ENCODE measurements at regions not wholly inside any gene's neighbourhood (a gene's known extent, or its start where the extent isn't known, plus 50 kb on each side); places are given as distances from the start of the nearest gene placed in this dataset.
"Not testable (repeated sequence)": the region's sequence is repeated elsewhere in the genome, so short reads cannot be mapped to it uniquely, and the experiment has no call there.

DNA sequence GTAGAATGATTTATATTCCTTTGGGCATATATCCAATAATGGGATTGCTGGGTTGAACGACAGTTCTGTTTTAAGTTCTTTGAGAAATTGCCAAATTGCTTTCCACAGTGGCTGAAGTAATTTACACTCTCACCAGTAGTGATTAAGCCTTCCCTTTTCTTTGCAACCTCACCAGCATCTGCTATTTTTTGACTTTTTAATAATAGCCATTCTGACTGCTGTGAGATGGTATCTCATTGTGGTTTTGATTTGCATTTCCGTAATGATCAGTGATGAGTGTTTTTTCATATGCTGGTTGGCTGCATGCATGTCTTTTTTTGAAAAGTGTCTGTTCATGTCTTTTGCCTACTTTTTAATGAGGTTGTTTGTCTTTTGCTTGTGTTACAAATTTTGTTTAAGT lies 233.8 kb downstream of the SNX19 start:
- in situ Hi-C loops (cut with HindIII; ENCODE audit: low pct_unique_long_range_greater_than_20kb, low sequenced_read_pairs); DNase-seq (ENCODE audit: low read depth): not testable (repeated sequence)

DNA sequence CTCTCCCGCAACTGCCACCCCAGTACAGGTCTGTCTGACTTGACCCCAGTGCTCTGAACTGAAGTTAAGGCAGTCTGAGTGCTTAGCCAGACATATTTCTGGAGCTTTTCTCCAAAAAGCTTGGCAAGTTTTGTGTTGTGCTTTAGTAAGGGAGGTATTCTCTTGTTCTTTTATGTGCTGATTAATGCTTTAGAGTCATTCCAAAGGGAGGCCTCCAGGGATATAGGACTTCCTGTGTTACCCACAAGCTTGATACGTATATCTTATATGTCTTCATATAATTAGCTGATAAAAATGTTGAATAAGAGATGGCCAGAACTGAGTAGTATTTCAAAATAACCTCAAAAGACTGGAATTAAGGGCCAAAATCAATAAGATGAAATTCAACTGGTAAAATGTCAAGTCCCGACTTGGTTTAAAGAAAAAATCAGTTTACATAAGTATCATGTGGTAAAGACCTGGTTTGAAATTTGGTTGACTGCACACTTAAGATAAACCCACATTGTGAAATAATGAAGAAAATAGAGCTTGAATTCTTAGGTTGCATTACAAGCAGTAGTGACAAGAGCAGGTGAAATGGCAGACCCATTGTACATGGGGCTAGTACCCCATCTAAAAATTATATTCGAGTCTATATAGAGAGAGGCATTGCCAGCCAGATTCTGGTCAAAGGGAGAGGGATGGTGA lies 226.9 kb downstream of the SNX19 start:
- in situ Hi-C loops (cut with HindIII; ENCODE audit: low pct_unique_long_range_greater_than_20kb, low sequenced_read_pairs): no loop called here
- no peak for DNase-seq (ENCODE audit: low read depth)

DNA sequence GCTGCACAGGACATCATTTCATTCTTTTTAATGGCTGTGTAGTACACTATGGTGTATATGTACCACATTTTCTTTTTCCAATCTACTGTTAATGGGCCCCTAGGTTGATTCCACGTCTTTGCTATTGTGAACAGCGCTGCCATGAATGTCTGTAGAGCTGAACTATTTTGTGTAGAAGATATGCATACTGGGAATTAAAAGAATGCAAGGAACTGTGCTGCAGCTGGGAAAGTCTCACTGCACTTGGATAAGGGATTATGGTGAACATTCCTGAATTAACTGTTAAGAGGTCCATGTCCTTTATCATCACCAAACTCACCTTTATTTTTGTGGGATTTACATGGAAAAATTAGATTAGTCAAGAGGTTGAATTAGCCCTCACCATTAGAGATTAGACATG lies 224.7 kb downstream of the SNX19 start:
- DNase-seq (ENCODE audit: low read depth): no peak
- in situ Hi-C loops (cut with HindIII; ENCODE audit: low pct_unique_long_range_greater_than_20kb, low sequenced_read_pairs): no loop called here

DNA sequence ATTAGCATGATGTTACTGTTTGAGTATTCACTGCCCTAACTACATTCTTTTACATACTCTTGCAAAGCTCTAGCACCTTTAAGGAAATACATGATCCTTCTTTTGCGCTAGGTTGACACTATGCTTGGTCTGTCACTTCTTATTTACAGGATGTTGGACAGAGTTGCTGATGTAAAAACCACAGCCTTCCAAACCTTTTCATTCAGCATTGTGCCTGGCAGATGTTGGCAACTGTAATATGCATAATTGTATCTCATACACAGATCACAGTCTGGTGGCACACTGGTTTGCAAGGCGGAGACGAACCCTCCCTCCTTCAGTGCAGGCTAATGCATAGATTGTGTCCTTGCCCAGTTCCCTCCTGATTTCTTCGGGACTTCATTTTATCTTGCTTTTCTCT lies 224.1 kb downstream of the SNX19 start:
- no peak for DNase-seq (ENCODE audit: low read depth)
- in situ Hi-C loops (cut with HindIII; ENCODE audit: low pct_unique_long_range_greater_than_20kb, low sequenced_read_pairs): no loop called here

DNA sequence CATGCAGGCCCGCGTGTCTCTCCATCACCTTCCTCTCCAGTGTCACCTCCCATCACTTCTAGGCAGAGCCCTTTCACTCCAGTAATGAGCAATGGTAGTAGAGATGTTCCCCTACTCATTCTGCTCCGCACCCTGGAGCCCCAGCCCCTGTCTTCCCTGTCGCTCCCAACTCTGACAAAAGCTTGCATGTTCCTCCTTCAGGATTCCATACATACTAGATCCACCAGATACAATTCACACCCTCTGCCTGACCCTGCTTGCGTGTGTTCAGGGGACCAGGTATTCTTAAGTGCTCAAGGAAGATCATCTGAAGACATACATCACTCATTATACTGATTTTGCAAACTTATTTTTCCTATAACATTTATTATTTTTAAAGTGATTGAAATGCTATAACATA lies 222.7 kb downstream of the SNX19 start:
- in situ Hi-C loops (cut with HindIII; ENCODE audit: low pct_unique_long_range_greater_than_20kb, low sequenced_read_pairs): no loop called here
- no peak for DNase-seq (ENCODE audit: low read depth)

DNA sequence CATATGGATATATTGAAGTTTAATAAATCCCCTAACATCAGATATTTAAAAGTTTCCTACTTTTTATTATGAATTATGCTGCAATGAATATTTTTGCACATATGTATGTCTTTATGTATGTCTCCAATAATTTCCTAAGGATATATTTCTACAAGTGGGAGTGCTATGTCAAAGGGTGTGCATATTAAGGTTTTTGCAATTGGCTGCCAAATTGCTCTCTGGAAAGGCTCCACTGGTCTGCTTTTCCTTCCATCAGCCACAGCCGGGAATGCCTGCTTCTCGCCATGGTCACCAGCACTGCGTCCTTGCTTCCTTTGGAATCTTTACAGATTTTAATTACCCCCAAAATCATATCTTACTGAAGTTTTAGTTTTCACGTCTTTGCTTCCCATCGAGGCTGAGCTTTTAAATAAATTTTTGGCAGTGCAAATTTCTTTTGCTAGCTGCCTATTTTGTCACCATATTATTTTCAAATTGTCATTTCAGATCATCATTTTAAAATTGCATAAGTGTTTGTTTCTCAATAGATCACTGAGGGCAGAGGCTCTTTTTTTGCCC lies 221.7 kb downstream of the SNX19 start:
- DNase-seq (ENCODE audit: low read depth): no peak
- in situ Hi-C loops (cut with HindIII; ENCODE audit: low pct_unique_long_range_greater_than_20kb, low sequenced_read_pairs): no loop called here

DNA sequence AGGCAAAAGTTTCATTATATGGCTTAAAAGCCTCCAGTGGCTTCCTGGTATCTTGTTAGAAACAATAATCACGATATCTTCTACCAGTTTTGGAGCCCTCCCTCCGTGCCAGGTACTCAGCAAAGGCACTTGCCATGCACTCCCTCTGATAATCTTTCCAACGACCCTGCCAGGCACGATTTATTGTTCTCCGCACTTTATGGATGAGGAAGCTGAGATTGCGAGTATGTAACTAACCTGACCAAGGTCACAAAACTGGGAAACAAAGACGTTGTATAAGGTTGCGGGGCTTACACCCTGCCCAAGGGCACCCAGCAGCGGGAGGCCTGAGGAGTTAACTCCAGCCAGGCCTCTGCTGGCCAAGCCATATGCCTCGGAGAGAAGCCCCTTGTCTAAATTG lies 218.1 kb downstream of the SNX19 start:
- in situ Hi-C loops (cut with HindIII; ENCODE audit: low pct_unique_long_range_greater_than_20kb, low sequenced_read_pairs): no loop called here
- no peak for DNase-seq (ENCODE audit: low read depth)

DNA sequence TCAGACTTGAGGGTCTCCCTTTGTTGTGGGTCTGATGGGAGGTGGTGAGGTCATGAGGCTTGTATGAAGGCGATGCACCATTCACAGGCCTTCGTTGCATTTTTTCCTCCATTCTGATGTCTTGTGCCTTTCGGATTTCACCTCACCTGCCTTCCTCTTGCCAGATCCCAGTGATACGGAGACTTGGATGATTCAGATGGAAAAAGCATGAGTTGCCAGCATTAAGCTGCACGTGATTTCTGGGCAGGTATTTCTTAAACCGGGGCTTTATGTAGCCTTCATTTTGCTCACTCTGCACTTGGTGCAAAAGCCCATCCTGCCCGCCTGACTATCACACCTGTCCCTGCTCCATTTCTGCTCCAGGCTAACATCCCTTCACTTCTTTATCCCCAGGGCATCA lies 216.7 kb downstream of the SNX19 start:
- DNase-seq (ENCODE audit: low read depth): no peak
- in situ Hi-C loops (cut with HindIII; ENCODE audit: low pct_unique_long_range_greater_than_20kb, low sequenced_read_pairs): no loop called here

DNA sequence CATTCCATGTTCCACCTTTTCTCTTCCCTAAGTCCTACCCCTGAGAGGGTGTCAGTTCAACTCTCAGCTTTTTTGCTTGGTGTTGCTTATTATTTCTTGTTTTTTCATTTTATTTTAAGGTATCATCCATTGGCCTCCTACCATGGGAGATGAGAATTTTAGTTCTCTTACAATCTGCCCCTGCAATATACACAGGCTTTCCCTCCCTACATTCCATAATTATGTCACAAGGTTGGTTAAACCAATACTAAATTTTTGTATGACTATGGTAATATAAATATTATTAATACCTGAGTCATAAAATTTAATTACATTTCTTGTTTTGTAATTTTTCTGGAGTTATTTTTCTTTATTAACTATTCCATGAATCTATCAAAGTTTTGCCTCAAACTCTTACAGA lies 216.2 kb downstream of the SNX19 start:
- in situ Hi-C loops (cut with HindIII; ENCODE audit: low pct_unique_long_range_greater_than_20kb, low sequenced_read_pairs): no loop called here
- no peak for DNase-seq (ENCODE audit: low read depth)

DNA sequence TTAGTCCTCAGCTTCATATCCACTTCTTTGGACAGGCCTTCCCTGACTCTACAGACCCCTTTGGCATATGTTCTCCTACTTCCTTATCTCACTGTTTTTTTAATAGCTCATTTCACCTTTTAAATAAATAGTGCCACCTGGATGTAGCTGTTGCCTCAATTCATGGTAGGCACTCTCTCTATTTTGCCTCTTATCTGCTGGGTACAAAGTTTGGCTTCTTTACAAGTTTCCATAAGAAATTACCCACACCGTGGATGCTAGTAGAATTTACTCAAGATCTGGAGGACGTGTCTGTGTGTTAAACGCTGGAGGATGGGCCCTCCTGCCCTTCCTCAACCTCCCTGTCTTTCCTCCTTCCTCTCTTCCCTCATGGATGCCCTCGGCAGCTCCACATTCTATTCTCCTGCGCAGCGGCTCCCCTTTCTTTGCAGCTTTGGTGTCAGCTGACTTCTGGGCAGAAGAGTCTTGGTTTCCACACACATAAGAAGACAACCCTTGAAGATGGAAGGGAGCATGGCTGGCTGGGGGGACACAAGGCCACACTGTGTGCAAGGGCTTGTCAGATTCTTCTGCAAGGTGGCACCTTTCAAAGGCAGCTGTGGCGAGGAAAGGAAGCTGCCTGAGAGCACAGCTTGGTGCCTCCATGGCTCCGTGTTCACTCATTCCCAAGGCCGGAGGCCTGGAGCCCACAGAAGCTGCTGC lies 212.6 kb downstream of the SNX19 start:
- in situ Hi-C loops (cut with HindIII; ENCODE audit: low pct_unique_long_range_greater_than_20kb, low sequenced_read_pairs): no loop called here
- DNase-seq (ENCODE audit: low read depth): no peak

DNA sequence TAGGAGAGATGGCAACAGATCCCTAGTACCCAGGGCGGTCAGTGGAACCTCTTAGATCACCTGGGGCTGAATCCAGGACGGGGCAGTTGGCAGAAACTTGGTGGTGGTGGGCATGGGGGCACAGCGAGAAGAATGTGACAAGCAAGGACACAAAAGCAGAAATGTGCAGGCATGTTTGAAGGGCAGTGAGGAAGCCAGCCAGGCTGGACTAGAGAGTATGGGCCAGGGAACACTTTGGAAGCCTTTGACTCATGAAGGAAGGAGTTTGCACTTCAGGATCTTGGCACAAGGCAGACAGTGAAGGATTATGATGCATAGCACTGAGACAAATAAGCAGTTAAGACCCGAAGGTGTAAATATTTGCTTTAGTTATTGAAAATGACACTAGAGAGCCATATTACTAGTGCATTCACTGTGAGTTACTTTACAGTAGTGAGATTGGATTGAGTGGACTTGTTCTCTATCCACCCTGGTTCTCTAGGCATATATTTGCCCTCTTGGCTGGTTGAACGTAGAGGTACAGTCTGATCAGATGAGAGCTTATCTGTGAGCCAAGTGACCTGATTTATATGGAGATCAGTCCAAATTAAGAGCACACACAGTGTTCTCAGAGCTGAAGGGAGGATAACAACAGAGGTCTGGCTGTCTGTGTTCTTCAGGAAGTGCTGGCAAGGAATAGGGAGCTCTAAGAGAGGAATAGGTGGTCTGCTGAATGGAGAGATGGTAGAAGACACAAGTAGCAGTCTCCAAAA lies 210.4 kb downstream of the SNX19 start:
- in situ Hi-C loops (cut with HindIII; ENCODE audit: low pct_unique_long_range_greater_than_20kb, low sequenced_read_pairs): no loop called here
- no peak for DNase-seq (ENCODE audit: low read depth)

DNA sequence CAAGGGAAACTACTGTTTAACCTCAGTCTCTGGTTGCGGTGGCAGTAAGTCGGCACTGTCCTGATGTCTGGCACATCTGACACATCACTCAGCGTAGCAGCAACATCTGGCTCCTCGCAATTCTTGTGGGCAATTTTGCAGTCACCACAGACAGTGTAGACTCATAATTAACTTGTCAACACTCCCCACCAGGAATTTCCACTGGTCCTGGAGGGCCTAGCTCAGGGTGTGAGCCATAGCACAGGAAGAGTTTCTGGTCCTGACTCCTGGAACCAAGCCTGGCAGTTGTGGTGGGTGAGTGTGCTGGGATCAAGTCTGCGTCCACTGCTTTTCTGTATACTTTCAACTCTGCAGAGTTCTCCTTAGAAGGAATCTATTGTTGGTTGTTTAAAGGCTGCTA lies 209.7 kb downstream of the SNX19 start:
- in situ Hi-C loops (cut with HindIII; ENCODE audit: low pct_unique_long_range_greater_than_20kb, low sequenced_read_pairs): no loop called here
- no peak for DNase-seq (ENCODE audit: low read depth)

DNA sequence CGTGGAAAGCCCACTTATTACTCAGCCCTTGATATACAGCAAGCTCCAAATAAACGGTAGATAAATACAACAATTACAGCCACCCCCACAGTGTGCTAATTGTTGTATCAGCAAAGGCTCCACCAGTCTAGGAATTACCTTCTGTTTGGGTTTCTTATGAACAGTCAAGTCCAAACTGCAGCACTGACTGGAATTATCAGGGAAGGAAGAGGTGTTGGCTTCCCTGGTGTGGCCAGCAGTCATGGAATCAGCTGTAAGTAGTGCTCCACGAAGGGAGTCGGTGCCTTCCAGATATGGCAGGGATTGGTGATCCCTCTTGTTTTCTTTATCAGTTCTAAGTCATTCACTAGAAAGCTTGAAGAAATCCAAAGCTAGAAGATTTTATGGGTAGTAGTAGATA lies 209.1 kb downstream of the SNX19 start:
- in situ Hi-C loops (cut with HindIII; ENCODE audit: low pct_unique_long_range_greater_than_20kb, low sequenced_read_pairs): no loop called here
- DNase-seq (ENCODE audit: low read depth): no peak

DNA sequence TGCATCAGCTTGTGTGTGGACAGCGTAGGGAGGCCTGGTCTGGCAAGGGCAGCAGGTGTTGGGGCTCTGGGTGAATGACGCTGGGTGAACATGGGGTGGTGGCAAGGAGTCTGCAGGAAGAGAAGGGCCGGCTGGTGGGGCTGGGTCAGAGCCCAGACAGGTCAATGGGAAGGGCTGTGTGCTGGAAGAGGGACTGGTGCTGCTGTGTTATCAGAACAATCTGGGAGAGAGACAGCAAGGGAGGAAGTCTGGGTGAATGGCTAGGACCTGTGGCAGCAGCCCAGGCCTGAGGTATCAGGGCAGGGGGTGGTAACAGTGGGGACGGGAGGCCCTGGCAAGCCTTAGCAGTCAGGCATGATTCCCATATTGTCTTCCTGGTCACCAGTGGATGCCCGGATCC lies 206.7 kb downstream of the SNX19 start:
- in situ Hi-C loops (cut with HindIII; ENCODE audit: low pct_unique_long_range_greater_than_20kb, low sequenced_read_pairs): no loop called here

DNA sequence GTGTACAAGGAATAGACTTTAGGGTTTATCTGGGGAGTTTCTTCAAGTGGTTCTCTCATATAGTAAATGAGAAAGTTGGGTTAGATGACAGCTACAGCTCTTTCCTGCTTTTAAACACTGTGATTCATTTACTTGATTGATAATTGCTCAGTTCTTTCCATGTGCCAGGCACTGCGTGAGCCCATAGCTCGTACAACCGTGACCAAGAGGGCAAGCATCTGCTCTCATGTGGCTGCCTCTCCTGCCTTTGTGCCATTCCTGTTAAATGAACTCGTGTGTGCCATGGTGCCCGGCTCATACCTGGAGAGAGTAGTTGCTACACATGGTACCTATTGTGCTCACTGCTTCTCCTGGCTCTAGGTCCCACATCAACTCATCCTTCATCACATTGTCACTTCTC lies 206.3 kb downstream of the SNX19 start:
- no peak for DNase-seq (ENCODE audit: low read depth)
- in situ Hi-C loops (cut with HindIII; ENCODE audit: low pct_unique_long_range_greater_than_20kb, low sequenced_read_pairs): no loop called here

More for the DNA sequence above, 206.7 kb downstream of the SNX19 start:
- DNase-seq (ENCODE audit: low read depth): no peak

DNA sequence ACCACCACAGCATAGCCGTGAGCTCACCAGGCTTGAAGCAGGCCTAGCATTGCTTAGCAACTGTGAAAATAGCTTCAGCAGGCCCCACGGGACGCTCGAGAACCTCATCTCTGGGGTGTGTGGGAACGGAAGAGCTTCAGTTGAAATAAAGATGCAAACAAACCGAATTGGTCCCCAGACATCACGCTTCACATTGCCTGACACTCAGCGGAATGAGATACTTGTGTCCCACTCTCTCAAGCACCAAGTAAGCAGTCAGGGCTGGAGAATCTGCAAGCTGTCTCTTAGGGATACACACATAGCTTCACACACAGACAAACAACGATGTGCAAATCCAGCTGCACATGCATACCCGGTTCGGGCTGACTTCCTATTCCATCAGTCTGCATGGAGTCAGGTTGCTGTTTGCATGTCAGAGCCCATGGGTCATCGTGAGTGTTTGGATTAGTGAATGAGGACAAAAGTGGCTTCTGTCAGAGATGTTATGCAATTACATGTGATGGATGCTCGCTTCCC lies 205.7 kb downstream of the SNX19 start:
- in situ Hi-C loops (cut with HindIII; ENCODE audit: low pct_unique_long_range_greater_than_20kb, low sequenced_read_pairs): no loop called here
- DNase-seq (ENCODE audit: low read depth): no peak

DNA sequence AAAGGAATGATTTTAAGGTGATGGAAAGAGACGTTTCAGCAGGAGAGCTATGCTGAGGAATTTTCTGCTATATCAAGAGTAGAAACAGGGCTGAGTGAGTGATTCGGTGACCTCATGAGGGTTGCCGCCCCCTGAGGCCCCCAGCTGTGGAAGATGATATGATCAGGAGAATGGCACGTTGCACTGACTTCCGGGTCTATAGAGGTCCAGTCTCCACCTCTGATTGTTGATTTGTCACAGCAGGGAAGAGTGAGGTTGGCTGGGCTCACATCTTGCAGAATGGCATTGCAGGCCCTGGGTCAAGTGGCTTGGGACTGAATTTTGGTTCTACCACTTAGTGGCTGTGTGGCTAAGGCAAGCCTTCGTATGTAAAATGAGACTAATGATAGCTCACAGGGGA lies 205.1 kb downstream of the SNX19 start:
- in situ Hi-C loops (cut with HindIII; ENCODE audit: low pct_unique_long_range_greater_than_20kb, low sequenced_read_pairs): no loop called here
- DNase-seq (ENCODE audit: low read depth): no peak

DNA sequence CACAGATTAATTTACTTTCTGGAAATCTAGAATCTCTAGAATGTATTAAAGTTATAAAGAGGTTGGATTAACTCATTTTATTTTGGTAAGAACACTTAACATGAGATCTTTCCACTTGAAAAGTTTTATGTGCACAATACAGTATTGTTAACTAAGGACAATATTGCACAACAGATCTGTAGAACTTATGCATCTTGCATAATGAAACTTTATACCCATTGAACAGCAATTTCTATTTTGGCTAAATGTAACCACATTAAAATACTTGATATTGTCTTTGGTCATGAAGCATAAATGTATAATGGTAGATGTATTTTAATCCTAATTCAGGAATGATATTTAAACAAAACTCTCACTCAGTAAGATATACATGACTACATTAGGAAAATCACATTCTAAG lies 203.8 kb downstream of the SNX19 start:
- DNase-seq (ENCODE audit: low read depth): no peak
- in situ Hi-C loops (cut with HindIII; ENCODE audit: low pct_unique_long_range_greater_than_20kb, low sequenced_read_pairs): no loop called here

All from Caki2 (cell line).